Hypothalamus (tissue), 51 donors: ENCODE measurements at regions not wholly inside any gene's neighbourhood (a gene's known extent, or its start where the extent isn't known, plus 50 kb on each side); places are given as distances from the start of the nearest gene placed in this dataset.

ENCODE experiments used
- DNase-seq, 51 donors: peaks; one replicate each; lab custom pipeline; 2025; lab: John Stamatoyannopoulos, UW

DNA sequence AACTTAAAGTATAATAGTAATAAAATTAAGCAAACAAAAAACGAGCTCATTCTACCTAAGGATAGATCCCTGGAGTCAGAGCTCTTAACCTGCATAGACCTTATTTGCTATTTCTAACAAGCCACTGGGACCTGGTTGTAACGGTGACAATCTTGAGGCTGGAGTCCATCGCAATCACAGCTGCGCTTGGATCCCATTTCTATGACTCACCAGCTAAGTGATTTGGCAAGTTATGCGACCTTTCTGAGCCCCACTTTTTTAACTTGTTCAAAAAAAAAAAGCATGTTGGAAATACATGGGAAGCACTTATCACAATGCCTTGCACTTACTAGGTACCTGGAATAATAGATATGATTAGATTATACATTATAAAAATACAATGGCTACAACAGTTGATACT is 389.5 kb upstream of the CDH4 start:
- DNase-seq, result no peak

GRCh38 chr20:60863548-60863947 is 388.5 kb upstream of the CDH4 start:
- DNase-seq, result no peak

- DNase-seq, result no peak
These were observed 384.5 kb upstream of the CDH4 start for GRCh38 chr20:60867589-60867988.

DNA sequence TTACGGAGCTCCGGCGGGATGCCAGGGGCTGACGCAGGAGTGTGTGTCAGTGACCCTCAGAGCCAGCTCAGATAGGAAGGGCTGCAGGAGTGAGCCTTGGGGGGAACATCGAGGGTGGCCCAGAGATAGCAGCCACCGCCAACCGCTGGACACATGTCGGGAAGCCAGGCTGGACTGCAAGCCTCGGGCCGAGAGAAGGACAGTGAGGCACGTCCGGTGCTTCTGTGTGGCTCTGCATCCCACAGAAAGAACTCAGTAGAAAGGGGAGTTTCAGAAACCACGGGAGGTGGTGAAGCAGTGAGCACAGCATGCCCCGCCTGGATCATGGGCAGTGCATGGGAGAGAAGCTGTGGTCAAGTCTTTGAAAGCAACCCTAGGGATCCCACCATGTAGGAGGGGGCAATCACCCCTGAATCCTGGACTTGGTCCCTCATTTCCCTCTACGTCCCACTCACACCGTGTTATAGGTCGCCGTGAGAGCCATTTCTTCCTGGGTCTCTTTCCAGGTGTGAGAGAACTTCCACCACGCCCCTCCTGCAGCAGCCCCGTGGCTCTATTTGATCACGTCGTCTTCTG is 383.7 kb upstream of the CDH4 start:
- DNase-seq, result no peak

GRCh38 chr20:60869087-60869486 is 383.0 kb upstream of the CDH4 start:
- DNase-seq, result no peak

GRCh38 chr20:60869625-60870024 is 382.4 kb upstream of the CDH4 start:
- no peak for DNase-seq

DNA sequence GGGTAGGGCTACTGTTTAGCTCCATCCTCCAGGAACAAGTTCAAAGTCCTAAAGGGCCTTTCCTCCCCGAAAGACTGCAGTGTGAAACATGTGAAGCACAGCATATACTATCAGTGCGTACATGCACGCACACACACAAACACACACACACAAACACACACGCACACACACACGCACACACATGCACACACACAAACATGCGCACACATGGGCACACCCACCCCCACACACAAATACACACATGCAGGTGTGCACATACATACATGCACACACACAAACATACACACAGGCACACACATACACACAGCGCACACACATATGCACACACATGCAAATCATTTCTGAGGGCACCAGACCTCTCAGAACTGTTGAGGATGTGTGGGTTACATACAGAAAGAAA is 382.0 kb upstream of the CDH4 start:
- DNase-seq, result no peak

GRCh38 chr20:60872224-60872623 is 379.8 kb upstream of the CDH4 start:
- DNase-seq, result no peak

- DNase-seq, result no peak
These were observed 374.8 kb upstream of the CDH4 start for GRCh38 chr20:60877071-60877857.

GRCh38 chr20:60882836-60883235 is 369.2 kb upstream of the CDH4 start:
- no peak for DNase-seq

DNA sequence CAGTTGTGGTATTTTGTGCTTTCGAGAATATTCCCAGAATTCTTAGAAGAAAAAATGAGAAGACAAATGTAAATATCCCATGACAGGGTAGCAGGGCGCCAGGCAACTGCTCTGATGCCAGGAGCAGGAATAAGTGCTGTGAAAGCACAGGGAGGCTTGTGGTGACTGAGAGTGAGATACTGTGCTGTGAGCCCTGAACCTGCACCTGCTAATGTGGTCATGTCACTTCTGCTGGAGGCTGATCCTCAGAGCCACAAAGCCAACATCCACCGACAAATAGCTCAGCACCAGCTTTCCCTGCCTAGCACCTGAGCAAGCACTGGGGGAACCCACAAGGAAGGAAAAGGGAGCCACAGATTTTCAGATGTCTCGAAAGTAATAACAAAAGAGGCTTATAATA is 368.6 kb upstream of the CDH4 start:
- no peak for DNase-seq

- DNase-seq, result no peak
These were observed 367.8 kb upstream of the CDH4 start for GRCh38 chr20:60884277-60884676.

GRCh38 chr20:60888771-60889170 is 363.3 kb upstream of the CDH4 start:
- no peak for DNase-seq

GRCh38 chr20:60892095-60892813 is 359.8 kb upstream of the CDH4 start:
- DNase-seq, result no peak

DNA sequence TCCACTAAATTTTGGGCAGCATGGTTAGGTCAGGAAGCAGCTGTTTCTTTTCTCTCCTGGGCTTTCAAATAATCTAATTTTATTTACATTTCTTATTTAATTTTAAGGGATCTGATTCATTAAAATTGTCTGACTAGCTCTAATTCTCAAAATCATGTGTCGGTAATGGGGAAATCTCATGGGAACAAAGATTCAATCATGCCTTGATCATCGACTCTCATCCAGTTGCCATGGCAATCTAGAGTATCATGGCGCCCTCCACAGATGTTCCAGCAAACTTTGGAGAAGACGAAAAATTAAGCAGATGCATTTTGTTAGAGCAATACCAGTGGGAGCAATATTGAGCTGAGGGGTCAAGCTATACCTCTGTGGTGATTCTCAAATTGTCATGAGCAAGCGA is 358.0 kb upstream of the CDH4 start:
- DNase-seq, result no peak

DNA sequence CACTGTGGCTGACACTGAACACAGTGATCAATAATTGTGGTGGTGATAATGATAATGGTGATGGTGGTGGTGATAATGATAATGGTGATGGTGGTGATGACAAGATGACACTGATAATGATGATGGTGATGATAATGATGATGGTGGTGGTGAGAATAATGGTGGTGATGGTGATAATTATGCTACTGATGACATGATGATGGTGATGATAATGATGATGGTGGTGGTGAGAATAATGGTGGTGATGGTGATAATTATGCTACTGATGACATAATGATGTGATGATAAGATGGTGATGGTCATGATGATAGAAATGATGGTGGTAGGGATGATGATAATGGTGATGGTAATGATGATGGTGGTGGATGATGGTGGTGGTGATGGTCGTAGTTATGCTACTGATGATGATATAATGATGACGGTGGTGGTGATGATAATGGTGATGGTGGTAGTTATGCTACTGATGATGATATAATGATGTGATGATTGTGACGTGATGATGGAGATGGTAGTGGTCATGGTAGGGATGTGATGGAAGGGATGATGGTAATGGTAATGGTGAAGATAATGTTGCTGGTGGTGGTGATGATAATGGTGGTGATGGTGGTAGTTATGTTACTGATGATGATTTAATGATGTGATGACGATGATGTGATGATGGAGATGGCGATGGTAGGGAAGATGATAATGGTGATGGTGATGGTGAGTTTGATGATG is 356.5 kb upstream of the CDH4 start:
- no peak for DNase-seq

GRCh38 chr20:60897976-60898375 is 354.1 kb upstream of the CDH4 start:
- DNase-seq, result no peak

GRCh38 chr20:60899320-60899719 is 352.7 kb upstream of the CDH4 start:
- DNase-seq, result no peak

- no peak for DNase-seq
These were observed 351.4 kb upstream of the CDH4 start for GRCh38 chr20:60900618-60901017.

DNA sequence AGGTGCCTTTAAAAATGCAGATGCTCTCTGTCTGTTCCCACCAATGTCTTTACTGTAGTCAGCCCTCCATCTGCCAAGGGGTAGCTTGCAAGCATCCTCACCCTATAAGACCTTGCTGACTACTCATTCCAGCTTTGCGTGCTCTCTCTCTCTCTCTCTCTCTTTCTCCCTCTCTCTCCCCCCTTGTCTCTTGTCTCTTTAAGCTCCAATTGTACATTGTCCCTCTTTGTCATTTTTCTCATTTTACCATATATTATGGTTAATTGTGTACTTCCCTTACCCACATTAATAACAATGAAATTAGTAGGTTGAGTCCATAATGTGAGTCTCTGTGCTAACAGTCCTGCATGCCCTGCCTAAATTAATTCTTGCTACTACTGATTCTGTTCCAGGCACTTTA is 350.2 kb upstream of the CDH4 start:
- DNase-seq, result no peak

- DNase-seq, result no peak
These were observed 348.6 kb upstream of the CDH4 start for GRCh38 chr20:60903325-60903971.
